ENCODE measurements at regions not wholly inside any gene's neighbourhood (a gene's known extent, or its start where the extent isn't known, plus 50 kb on each side); places are given as distances from the start of the nearest gene placed in this dataset.
"Not testable (repeated sequence)": the region's sequence is repeated elsewhere in the genome, so short reads cannot be mapped to it uniquely, and the experiment has no call there.

- H3K9me3 Mint-ChIP-seq, result peaks cover 13% of the 10 kb centered on the region
- peaks cover 4% of the 10 kb centered on the region for H3K27me3 Mint-ChIP-seq (ENCODE audit: low read depth)
- H3K36me3 Mint-ChIP-seq (ENCODE audit: low read depth), result peaks cover 2% of the 10 kb centered on the region
These were observed 73.3 kb downstream of the OTOR start for GRCh38 chr20:16821211-16822089.

GRCh38 chr20:16824664-16825063 lies 76.5 kb downstream of the OTOR start:
- H3K9me3 Mint-ChIP-seq, result peaks cover 13% of the 10 kb centered on the region

More at GRCh38 chr20:16821211-16822089, 73.3 kb downstream of the OTOR start:
- no peaks in the 10 kb centered on the region for H3K4me1 Mint-ChIP-seq
- H3K4me3 Mint-ChIP-seq, result no peak overlapping the region
- DNase-seq (ENCODE audit: low read depth, low spot score), result peak; percentile 14
- TF ChIP-seq CTCF (conservative IDR thresholded peaks at IDR 0.05), result peak; percentile 82
- H3K27ac Mint-ChIP-seq (ENCODE audit: unreplicated experiment), result no peak overlapping the region

GRCh38 chr20:16828666-16829305 lies 80.6 kb downstream of the OTOR start:
- Mint-ChIP-seq H3K4me1 (no peaks in the 10 kb centered on the region), H3K27me3 (ENCODE audit: low read depth) (no peaks in the 10 kb centered on the region), H3K4me3 (no peak overlapping the region), H3K9me3 (peaks cover 5% of the 10 kb centered on the region), H3K36me3 (ENCODE audit: low read depth) (peaks cover 2% of the 10 kb centered on the region), H3K27ac (ENCODE audit: unreplicated experiment) (no peak overlapping the region)
- no peak for TF ChIP-seq CTCF (conservative IDR thresholded peaks at IDR 0.05)
- DNase-seq (ENCODE audit: low read depth, low spot score), result no peak

More at GRCh38 chr20:16824664-16825063, 76.5 kb downstream of the OTOR start:
- Mint-ChIP-seq H3K4me1 (no peaks in the 10 kb centered on the region), H3K36me3 (ENCODE audit: low read depth) (peaks cover 2% of the 10 kb centered on the region), H3K27me3 (ENCODE audit: low read depth) (no peaks in the 10 kb centered on the region), H3K4me3 (no peak overlapping the region), H3K27ac (ENCODE audit: unreplicated experiment) (no peak overlapping the region)
- no peak for TF ChIP-seq CTCF (conservative IDR thresholded peaks at IDR 0.05)
- no peak for DNase-seq (ENCODE audit: low read depth, low spot score)

GRCh38 chr20:16835690-16836089 lies 87.5 kb downstream of the OTOR start:
- H3K9me3 Mint-ChIP-seq; H3K4me3 Mint-ChIP-seq; H3K27ac Mint-ChIP-seq (ENCODE audit: unreplicated experiment); H3K27me3 Mint-ChIP-seq (ENCODE audit: low read depth); H3K36me3 Mint-ChIP-seq (ENCODE audit: low read depth); H3K4me1 Mint-ChIP-seq; DNase-seq (ENCODE audit: low read depth, low spot score): not testable (repeated sequence)

GRCh38 chr20:16842486-16843120 lies 94.4 kb downstream of the OTOR start:
- Mint-ChIP-seq H3K9me3 (peaks cover 3% of the 10 kb centered on the region), H3K36me3 (ENCODE audit: low read depth) (no peaks in the 10 kb centered on the region), H3K4me3 (no peak overlapping the region), H3K27me3 (ENCODE audit: low read depth) (no peaks in the 10 kb centered on the region), H3K27ac (ENCODE audit: unreplicated experiment) (no peak overlapping the region), H3K4me1 (peaks cover 9% of the 10 kb centered on the region)
- no peak for DNase-seq (ENCODE audit: low read depth, low spot score)
- TF ChIP-seq CTCF (conservative IDR thresholded peaks at IDR 0.05), result no peak
